Right renal cortex interstitium (tissue), 3 donors: ENCODE measurements at regions not wholly inside any gene's neighbourhood (a gene's known extent, or its start where the extent isn't known, plus 50 kb on each side); places are given as distances from the start of the nearest gene placed in this dataset.
A peak's percentile ranks its signal among the peaks of the same experiment; 100 is the strongest.

Experiments used
- DNase-seq, 3 donors: peaks; one replicate each; pipeline ENCODE4 v3.0.0-alpha.2; 2013; ENCODE audit warnings: low read depth in 3 of 3, low spot score in 2 of 3

GRCh38 chr4:17339376-17339775 lies 172.5 kb downstream of the QDPR start:
- DNase-seq: no peak

- no peak for DNase-seq
Measured at GRCh38 chr4:17336986-17337385, 174.9 kb downstream of the QDPR start.

GRCh38 chr4:17336524-17336961 lies 175.3 kb downstream of the QDPR start:
- no peak for DNase-seq

- no peak for DNase-seq
Measured at GRCh38 chr4:17336069-17336468, 175.8 kb downstream of the QDPR start.

GRCh38 chr4:17335371-17335770 lies 176.5 kb downstream of the QDPR start:
- DNase-seq: no peak

GRCh38 chr4:17332478-17332877 lies 179.4 kb downstream of the QDPR start:
- no peak for DNase-seq

- no peak for DNase-seq
Measured at GRCh38 chr4:17329046-17329445, 182.8 kb downstream of the QDPR start.

- no peak for DNase-seq
Measured at GRCh38 chr4:17328141-17328815, 183.6 kb downstream of the QDPR start.

GRCh38 chr4:17327591-17327990 lies 184.3 kb downstream of the QDPR start:
- no peak for DNase-seq

- no peak for DNase-seq
Measured at GRCh38 chr4:17326756-17327155, 185.1 kb downstream of the QDPR start.

- DNase-seq: no peak
Measured at GRCh38 chr4:17325098-17325497, 186.8 kb downstream of the QDPR start.

GRCh38 chr4:17324386-17324830 lies 187.5 kb downstream of the QDPR start:
- DNase-seq: peak in 1 of 3 donors; percentile 59

- no peak for DNase-seq
Measured at GRCh38 chr4:17323554-17324385, 188.1 kb downstream of the QDPR start.

- no peak for DNase-seq
Measured at GRCh38 chr4:17322514-17322913, 189.4 kb downstream of the QDPR start.

GRCh38 chr4:17320046-17320445 lies 191.8 kb downstream of the QDPR start:
- no peak for DNase-seq

GRCh38 chr4:17317526-17317925 lies 194.4 kb downstream of the QDPR start:
- no peak for DNase-seq

- no peak for DNase-seq
Measured at GRCh38 chr4:17316566-17316965, 195.3 kb downstream of the QDPR start.

- no peak for DNase-seq
Measured at GRCh38 chr4:17315459-17315858, 196.4 kb downstream of the QDPR start.

- no peak for DNase-seq
Measured at GRCh38 chr4:17313194-17313593, 198.7 kb downstream of the QDPR start.

GRCh38 chr4:17310269-17310652 lies 201.6 kb downstream of the QDPR start:
- no peak for DNase-seq

- DNase-seq: no peak
Measured at GRCh38 chr4:17309567-17310268, 202.2 kb downstream of the QDPR start.
